ENCODE measurements at regions not wholly inside any gene's neighbourhood (a gene's known extent, or its start where the extent isn't known, plus 50 kb on each side); places are given as distances from the start of the nearest gene placed in this dataset.

DNA sequence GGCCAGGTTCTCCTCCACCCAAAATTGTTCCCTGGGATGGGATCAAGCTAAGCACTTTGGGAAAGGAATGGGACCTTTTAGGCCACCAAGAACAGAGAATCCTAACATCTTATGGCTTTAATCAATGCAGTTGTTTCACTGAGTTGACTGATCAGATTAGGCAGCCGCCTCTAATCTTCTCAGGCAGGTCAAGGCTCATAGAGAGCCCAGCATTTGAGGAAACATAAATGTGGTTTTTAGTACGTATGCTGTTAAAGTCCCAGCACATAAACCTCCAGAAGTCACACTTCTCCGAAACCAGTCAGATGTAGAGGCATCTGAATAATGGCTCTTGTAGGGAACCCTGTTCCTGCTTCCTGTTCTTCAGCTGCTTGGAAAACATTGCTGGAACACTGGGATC, 99.5 kb upstream of the RMDN2 start:
- TF ChIP-seq, protein P1, sequence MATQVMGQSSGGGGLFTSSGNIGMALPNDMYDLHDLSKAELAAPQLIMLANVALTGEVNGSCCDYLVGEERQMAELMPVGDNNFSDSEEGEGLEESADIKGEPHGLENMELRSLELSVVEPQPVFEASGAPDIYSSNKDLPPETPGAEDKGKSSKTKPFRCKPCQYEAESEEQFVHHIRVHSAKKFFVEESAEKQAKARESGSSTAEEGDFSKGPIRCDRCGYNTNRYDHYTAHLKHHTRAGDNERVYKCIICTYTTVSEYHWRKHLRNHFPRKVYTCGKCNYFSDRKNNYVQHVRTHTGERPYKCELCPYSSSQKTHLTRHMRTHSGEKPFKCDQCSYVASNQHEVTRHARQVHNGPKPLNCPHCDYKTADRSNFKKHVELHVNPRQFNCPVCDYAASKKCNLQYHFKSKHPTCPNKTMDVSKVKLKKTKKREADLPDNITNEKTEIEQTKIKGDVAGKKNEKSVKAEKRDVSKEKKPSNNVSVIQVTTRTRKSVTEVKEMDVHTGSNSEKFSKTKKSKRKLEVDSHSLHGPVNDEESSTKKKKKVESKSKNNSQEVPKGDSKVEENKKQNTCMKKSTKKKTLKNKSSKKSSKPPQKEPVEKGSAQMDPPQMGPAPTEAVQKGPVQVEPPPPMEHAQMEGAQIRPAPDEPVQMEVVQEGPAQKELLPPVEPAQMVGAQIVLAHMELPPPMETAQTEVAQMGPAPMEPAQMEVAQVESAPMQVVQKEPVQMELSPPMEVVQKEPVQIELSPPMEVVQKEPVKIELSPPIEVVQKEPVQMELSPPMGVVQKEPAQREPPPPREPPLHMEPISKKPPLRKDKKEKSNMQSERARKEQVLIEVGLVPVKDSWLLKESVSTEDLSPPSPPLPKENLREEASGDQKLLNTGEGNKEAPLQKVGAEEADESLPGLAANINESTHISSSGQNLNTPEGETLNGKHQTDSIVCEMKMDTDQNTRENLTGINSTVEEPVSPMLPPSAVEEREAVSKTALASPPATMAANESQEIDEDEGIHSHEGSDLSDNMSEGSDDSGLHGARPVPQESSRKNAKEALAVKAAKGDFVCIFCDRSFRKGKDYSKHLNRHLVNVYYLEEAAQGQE (IDR thresholded peaks at IDR 0.05; ENCODE audit: insufficient read depth in 1 of 2, low read depth in 2 of 2, low read length in 2 of 2), result no peak
- no peak for TF ChIP-seq POLR2AphosphoS5 (IDR thresholded peaks at IDR 0.05; ENCODE audit: low read depth, low read length)
- no peak for TF ChIP-seq SIN3A (IDR thresholded peaks at IDR 0.05; ENCODE audit: borderline replicate concordance, insufficient read depth, low read length)
- no peak for TF ChIP-seq TAF1 (IDR thresholded peaks at IDR 0.05; ENCODE audit: borderline replicate concordance, insufficient read depth, low read length)
- TF ChIP-seq FOXP2 (optimal IDR thresholded peaks at IDR 0.05; ENCODE audit: borderline replicate concordance, extremely low read depth, extremely low read length, insufficient read depth), result no peak
